ENCODE measurements at regions not wholly inside any gene's neighbourhood (a gene's known extent, or its start where the extent isn't known, plus 50 kb on each side); places are given as distances from the start of the nearest gene placed in this dataset.
A peak's percentile ranks its signal among the peaks of the same experiment; 100 is the strongest.

- Histone ChIP-seq H3K4me3 (ENCODE audit: insufficient read depth, low read depth, low read length) (no peak overlapping the region), H4K91ac (ENCODE audit: insufficient read depth, low read depth, low read length) (no peak overlapping the region), H3K79me1 (ENCODE audit: low read depth in 1 of 2, low read length in 2 of 2) (no peaks in the 10 kb centered on the region), H2AK5ac (ENCODE audit: low read depth, low read length) (no peak overlapping the region), H2BK15ac (ENCODE audit: low read depth, low read length) (no peak overlapping the region), H3K9ac (ENCODE audit: low read depth, low read length) (no peak overlapping the region), H3K27me3 (ENCODE audit: control insufficient read depth, insufficient read depth, low read length) (peaks cover 2% of the 10 kb centered on the region; the same call in 1 of the 2 replicates), H4K8ac (ENCODE audit: low read depth in 2 of 2, low read length in 2 of 2) (no peak overlapping the region), H2AFZ (replicated peaks; ENCODE audit: low read length, poor library complexity) (peak overlapping the region; percentile 27), H3K4me2 (ENCODE audit: low read depth, low read length) (no peak overlapping the region), H4K20me1 (ENCODE audit: insufficient read depth, low read length) (no peaks in the 10 kb centered on the region), H3K4ac (ENCODE audit: low read depth, low read length) (no peak overlapping the region), H3K9me1 (ENCODE audit: insufficient read depth, low read length) (peaks cover 2% of the 10 kb centered on the region; the same call in 1 of the 2 replicates), H3K9me3 (ENCODE audit: control insufficient read depth, insufficient read depth, low read length) (no peaks in the 10 kb centered on the region), H3K27ac (ENCODE audit: insufficient read depth, low read length) (no peak overlapping the region), H2BK120ac (ENCODE audit: low read depth, low read length) (no peak overlapping the region), H3K4me1 (ENCODE audit: control insufficient read depth, insufficient read depth, low read length) (0 out of 2 replicates have a peak, but pooled peaks cover 2% of the 10 kb centered on the region), H2BK5ac (ENCODE audit: low read depth, low read length, poor library complexity, severe bottlenecking) (no peak overlapping the region), H4K5ac (ENCODE audit: low read depth, low read length) (no peak overlapping the region), H3K18ac (ENCODE audit: low read depth, low read length) (no peak overlapping the region), H2BK20ac (ENCODE audit: low read depth, low read length) (no peak overlapping the region), H3K23ac (ENCODE audit: low read depth, low read length) (no peak overlapping the region), H2AK9ac (replicated peaks; ENCODE audit: low read depth, low read length, poor library complexity) (no peak overlapping the region), H3K56ac (ENCODE audit: extremely low read depth, insufficient read depth, low read length) (no peak overlapping the region), H3K36me3 (ENCODE audit: control insufficient read depth, insufficient read depth, low read length) (no peaks in the 10 kb centered on the region), H3K14ac (replicated peaks; ENCODE audit: low read depth, low read length) (0 out of 2 replicates have a peak overlapping the region, but pooled peaks have one; percentile 13)
- ChIA-PET POLR2A (ENCODE audit: unreplicated experiment) (no interaction called here), CTCF (no interaction called here)
- dilution Hi-C loops (cut with HindIII; ENCODE audit: low sequenced_read_pairs, unreplicated experiment), result no loop called here
- no CpG with 5 or more reads among the region's 4 CpGs for WGBS, 2 experiments (ENCODE audit: extremely low coverage in 2 of 2, insufficient read length in 1 of 2)
- BruUV-seq (replicated peaks), result no TSS peak
- peak; percentile 30 for DNase-seq
- TF ChIP-seq ELK1 (IDR thresholded peaks at IDR 0.05; ENCODE audit: borderline replicate concordance, low read depth, low read length) (no peak), MXI1 (IDR thresholded peaks at IDR 0.05; ENCODE audit: borderline replicate concordance, low read depth, low read length) (no peak), FOS (IDR thresholded peaks at IDR 0.05; ENCODE audit: low read depth, low read length) (no peak), POLR2A (IDR thresholded peaks at IDR 0.05; ENCODE audit: low read depth, low read length) (no peak), MAFK (IDR thresholded peaks at IDR 0.05; ENCODE audit: low read depth, low read length) (no peak), USF2 (IDR thresholded peaks at IDR 0.05; ENCODE audit: low read depth, low read length) (no peak), RCOR1 (IDR thresholded peaks at IDR 0.05; ENCODE audit: insufficient replicate concordance, low read length) (no peak), BHLHE40 (IDR thresholded peaks at IDR 0.05; ENCODE audit: low read depth, low read length) (no peak), NFE2L2 (IDR thresholded peaks at IDR 0.05; ENCODE audit: low read depth, low read length) (no peak)
- peak; percentile 44; the same call in 1 of the 2 replicates for ATAC-seq (ENCODE audit: low read depth)
- intact Hi-C loops (cut with micrococcal nuclease), result no loop called here
- in situ Hi-C loops (cut with MboI; ENCODE audit: low sequenced_read_pairs), result no loop called here
Measured at GRCh38 chr3:150210461-150211110, 197.5 kb upstream of the TSC22D2 start.

All from IMR-90 (cell line).